ENCODE measurements at regions not wholly inside any gene's neighbourhood (a gene's known extent, or its start where the extent isn't known, plus 50 kb on each side); places are given as distances from the start of the nearest gene placed in this dataset.

DNA sequence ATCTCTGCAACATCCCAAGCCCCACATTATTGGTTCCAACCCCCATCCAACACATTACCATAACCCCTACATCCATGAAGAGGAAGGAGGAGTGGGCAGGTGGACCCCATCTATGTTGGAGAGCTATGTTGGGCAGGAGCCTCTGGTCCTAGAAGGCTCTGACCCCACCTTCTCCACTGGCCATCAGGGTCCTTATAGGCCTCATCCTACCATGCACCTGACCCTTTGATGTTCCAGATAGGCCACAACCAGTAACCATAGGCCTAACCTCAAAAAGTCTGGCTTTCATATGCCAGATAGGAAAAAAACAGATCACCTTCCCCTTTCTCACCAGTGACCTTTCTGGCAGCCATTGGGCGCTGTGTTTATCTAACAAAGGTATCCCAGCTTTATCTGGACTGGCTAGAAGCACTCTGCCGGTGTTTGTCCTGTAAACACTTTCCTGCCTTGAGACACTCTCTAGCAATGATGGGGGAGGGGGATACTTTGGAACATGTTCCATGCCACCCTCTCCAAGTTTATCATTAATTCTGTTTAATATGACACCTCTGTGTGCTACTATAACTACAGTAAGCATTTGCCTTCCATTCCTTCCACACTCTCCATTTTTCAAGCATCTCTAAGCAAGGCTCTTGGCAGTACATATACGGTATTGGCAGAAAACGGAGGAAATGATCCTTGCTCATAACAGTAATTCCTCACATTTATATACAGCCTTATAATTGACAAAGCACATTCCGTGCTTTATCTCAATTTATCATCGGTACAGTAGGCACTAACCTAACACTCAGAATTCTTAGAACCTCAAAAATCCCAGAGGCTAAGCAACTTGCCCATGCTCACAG lies 377.1 kb downstream of the VPS13C start:
- 0% methylated on average over 6 of the region's 6 CpGs for WGBS (ENCODE audit: insufficient coverage, low coverage, missing lambda C conversion rate)
- Histone ChIP-seq H3K4me2 (ENCODE audit: insufficient read depth, low read length) (no peak overlapping the region), H3K27ac (ENCODE audit: extremely low read depth, low read depth, low read length) (no peak overlapping the region), H3K79me2 (ENCODE audit: control insufficient read depth, insufficient read depth, low read length) (no peaks in the 10 kb centered on the region), H3K9ac (ENCODE audit: insufficient read depth in 1 of 2, low read depth in 2 of 2, low read length in 2 of 2) (no peak overlapping the region), H3K9me3 (replicated peaks; ENCODE audit: control insufficient read depth, insufficient read depth, low read depth, low read length) (no peaks in the 10 kb centered on the region), H2AFZ (ENCODE audit: low read depth, low read length) (no peak overlapping the region), H3K27me3 (ENCODE audit: control insufficient read depth in 2 of 2, insufficient read depth in 2 of 2, low read length in 2 of 2) (no peaks in the 10 kb centered on the region; a peak in 1 of 5 replicates), H4K20me1 (replicated peaks; ENCODE audit: control insufficient read depth, insufficient read depth, low read length) (no peaks in the 10 kb centered on the region), H3K4me3 (no peak overlapping the region), H3K9me1 (ENCODE audit: control insufficient read depth, insufficient read depth, low read length) (no peaks in the 10 kb centered on the region), H3K36me3 (ENCODE audit: control insufficient read depth, insufficient read depth, low read length) (no peaks in the 10 kb centered on the region), H3K4me1 (replicated peaks in 1 of 2; ENCODE audit: control insufficient read depth in 2 of 2, insufficient read depth in 2 of 2, low read length in 2 of 2) (no peaks in the 10 kb centered on the region)
- TF ChIP-seq TARDBP (IDR thresholded peaks at IDR 0.05) = no peak
- no peak for TF ChIP-seq TAF7 (tag; IDR thresholded peaks at IDR 0.05)
- TF ChIP-seq, protein P1, sequence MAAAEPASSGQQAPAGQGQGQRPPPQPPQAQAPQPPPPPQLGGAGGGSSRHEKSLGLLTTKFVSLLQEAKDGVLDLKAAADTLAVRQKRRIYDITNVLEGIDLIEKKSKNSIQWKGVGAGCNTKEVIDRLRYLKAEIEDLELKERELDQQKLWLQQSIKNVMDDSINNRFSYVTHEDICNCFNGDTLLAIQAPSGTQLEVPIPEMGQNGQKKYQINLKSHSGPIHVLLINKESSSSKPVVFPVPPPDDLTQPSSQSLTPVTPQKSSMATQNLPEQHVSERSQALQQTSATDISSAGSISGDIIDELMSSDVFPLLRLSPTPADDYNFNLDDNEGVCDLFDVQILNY (CRISPR knock-in tag; IDR thresholded peaks at IDR 0.05) = no peak
- no peak for TF ChIP-seq SMAD3 (CRISPR knock-in tag; conservative IDR thresholded peaks at IDR 0.05)
- TF ChIP-seq RCOR1 (IDR thresholded peaks at IDR 0.05; ENCODE audit: borderline replicate concordance in 1 of 2, low read depth in 2 of 2, low read length in 2 of 2) = no peak
- TF ChIP-seq, protein P2, sequence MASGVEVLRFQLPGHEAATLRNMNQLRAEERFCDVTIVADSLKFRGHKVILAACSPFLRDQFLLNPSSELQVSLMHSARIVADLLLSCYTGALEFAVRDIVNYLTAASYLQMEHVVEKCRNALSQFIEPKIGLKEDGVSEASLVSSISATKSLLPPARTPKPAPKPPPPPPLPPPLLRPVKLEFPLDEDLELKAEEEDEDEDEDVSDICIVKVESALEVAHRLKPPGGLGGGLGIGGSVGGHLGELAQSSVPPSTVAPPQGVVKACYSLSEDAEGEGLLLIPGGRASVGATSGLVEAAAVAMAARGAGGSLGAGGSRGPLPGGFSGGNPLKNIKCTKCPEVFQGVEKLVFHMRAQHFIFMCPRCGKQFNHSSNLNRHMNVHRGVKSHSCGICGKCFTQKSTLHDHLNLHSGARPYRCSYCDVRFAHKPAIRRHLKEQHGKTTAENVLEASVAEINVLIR (CRISPR knock-in tag; IDR thresholded peaks at IDR 0.05) = no peak
- no peak for TF ChIP-seq CBX3 (IDR thresholded peaks at IDR 0.05; ENCODE audit: borderline replicate concordance in 1 of 2, low read length in 2 of 2)
- no peak for TF ChIP-seq KDM2B (CRISPR knock-in tag; IDR thresholded peaks at IDR 0.05)
- TF ChIP-seq NFRKB (IDR thresholded peaks at IDR 0.05; ENCODE audit: low read depth) = no peak
- TF ChIP-seq HDAC1 (IDR thresholded peaks at IDR 0.05) = no peak
- TF ChIP-seq TFAP4 (CRISPR knock-in tag; IDR thresholded peaks at IDR 0.05; ENCODE audit: borderline replicate concordance) = no peak
- TF ChIP-seq TCFL5 (CRISPR knock-in tag; conservative IDR thresholded peaks at IDR 0.05) = no peak
- TF ChIP-seq, protein P3, sequence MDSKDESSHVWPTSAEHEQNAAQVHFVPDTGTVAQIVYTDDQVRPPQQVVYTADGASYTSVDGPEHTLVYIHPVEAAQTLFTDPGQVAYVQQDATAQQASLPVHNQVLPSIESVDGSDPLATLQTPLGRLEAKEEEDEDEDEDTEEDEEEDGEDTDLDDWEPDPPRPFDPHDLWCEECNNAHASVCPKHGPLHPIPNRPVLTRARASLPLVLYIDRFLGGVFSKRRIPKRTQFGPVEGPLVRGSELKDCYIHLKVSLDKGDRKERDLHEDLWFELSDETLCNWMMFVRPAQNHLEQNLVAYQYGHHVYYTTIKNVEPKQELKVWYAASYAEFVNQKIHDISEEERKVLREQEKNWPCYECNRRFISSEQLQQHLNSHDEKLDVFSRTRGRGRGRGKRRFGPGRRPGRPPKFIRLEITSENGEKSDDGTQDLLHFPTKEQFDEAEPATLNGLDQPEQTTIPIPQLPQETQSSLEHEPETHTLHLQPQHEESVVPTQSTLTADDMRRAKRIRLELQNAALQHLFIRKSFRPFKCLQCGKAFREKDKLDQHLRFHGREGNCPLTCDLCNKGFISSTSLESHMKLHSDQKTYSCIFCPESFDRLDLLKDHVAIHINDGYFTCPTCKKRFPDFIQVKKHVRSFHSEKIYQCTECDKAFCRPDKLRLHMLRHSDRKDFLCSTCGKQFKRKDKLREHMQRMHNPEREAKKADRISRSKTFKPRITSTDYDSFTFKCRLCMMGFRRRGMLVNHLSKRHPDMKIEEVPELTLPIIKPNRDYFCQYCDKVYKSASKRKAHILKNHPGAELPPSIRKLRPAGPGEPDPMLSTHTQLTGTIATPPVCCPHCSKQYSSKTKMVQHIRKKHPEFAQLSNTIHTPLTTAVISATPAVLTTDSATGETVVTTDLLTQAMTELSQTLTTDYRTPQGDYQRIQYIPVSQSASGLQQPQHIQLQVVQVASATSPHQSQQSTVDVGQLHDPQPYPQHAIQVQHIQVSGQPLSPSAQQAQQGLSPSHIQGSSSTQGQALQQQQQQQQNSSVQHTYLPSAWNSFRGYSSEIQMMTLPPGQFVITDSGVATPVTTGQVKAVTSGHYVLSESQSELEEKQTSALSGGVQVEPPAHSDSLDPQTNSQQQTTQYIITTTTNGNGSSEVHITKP (IDR thresholded peaks at IDR 0.05; ENCODE audit: partially characterized antibody) = no peak
- TF ChIP-seq TAF15 (IDR thresholded peaks at IDR 0.05; ENCODE audit: low read depth, low read length) = no peak
- intact Hi-C loops (cut with micrococcal nuclease) = no loop called here
- ATAC-seq (no peak), DNase-seq (ENCODE audit: extremely low read depth in 1 of 4, low spot score in 3 of 4) (no peak), FAIRE-seq (no peak)
- BruUV-seq (replicated peaks) = no TSS peak
- ChIA-PET CTCF (ENCODE audit: low intra/inter-chr PET ratio) (no interaction called here), POLR2A (no interaction called here)
- in situ Hi-C loops (cut with MboI) = no loop called here

All from K562 (cell line).